CD4-positive, alpha-beta T cell treated with Interleukin-2 at 100 ng/mL for 4 hours (primary cell): ENCODE measurements at regions not wholly inside any gene's neighbourhood (a gene's known extent, or its start where the extent isn't known, plus 50 kb on each side); places are given as distances from the start of the nearest gene placed in this dataset.

Experiments used
- DNase-seq: peaks from one replicate; pipeline ENCODE4 v3.0.0-alpha.2; 2020; ENCODE audit warnings: low spot score

GRCh38 chr12:89098441-89099112 is 253.7 kb downstream of the DUSP6 start:
- no peak for DNase-seq

GRCh38 chr12:89092297-89092696 is 260.0 kb downstream of the DUSP6 start:
- no peak for DNase-seq

- DNase-seq = no peak
Measured at GRCh38 chr12:89091293-89091841, 260.9 kb downstream of the DUSP6 start.

- DNase-seq = no peak
Measured at GRCh38 chr12:89089264-89089663, 263.0 kb downstream of the DUSP6 start.

GRCh38 chr12:89087876-89088275 is 264.4 kb downstream of the DUSP6 start:
- DNase-seq = no peak

- no peak for DNase-seq
Measured at GRCh38 chr12:89087149-89087825, 265.0 kb downstream of the DUSP6 start.

GRCh38 chr12:89085421-89085820 is 266.9 kb downstream of the DUSP6 start:
- no peak for DNase-seq

GRCh38 chr12:89084751-89085150 is 267.6 kb downstream of the DUSP6 start:
- DNase-seq = no peak

- DNase-seq = no peak
Measured at GRCh38 chr12:89083491-89083890, 268.8 kb downstream of the DUSP6 start.

GRCh38 chr12:89082370-89082753 is 269.9 kb downstream of the DUSP6 start:
- no peak for DNase-seq

GRCh38 chr12:89081719-89082369 is 270.5 kb downstream of the DUSP6 start:
- DNase-seq = no peak

GRCh38 chr12:89080793-89081465 is 271.4 kb downstream of the DUSP6 start:
- DNase-seq = no peak

- DNase-seq = no peak
Measured at GRCh38 chr12:89075880-89076540, 276.3 kb downstream of the DUSP6 start.

- no peak for DNase-seq
Measured at GRCh38 chr12:89073659-89074058, 278.6 kb downstream of the DUSP6 start.

- no peak for DNase-seq
Measured at GRCh38 chr12:89073027-89073398, 279.3 kb downstream of the DUSP6 start.

- DNase-seq = no peak
Measured at GRCh38 chr12:89072294-89073026, 279.8 kb downstream of the DUSP6 start.

GRCh38 chr12:89070603-89071002 is 281.7 kb downstream of the DUSP6 start:
- no peak for DNase-seq

- DNase-seq = no peak
Measured at GRCh38 chr12:89069431-89069830, 282.9 kb downstream of the DUSP6 start.

GRCh38 chr12:89067421-89068187 is 284.7 kb downstream of the DUSP6 start:
- no peak for DNase-seq

GRCh38 chr12:89064780-89065179 is 287.5 kb downstream of the DUSP6 start:
- DNase-seq = no peak

- no peak for DNase-seq
Measured at GRCh38 chr12:89064151-89064550, 288.1 kb downstream of the DUSP6 start.
